ENCODE measurements at regions not wholly inside any gene's neighbourhood (a gene's known extent, or its start where the extent isn't known, plus 50 kb on each side); places are given as distances from the start of the nearest gene placed in this dataset.

DNA sequence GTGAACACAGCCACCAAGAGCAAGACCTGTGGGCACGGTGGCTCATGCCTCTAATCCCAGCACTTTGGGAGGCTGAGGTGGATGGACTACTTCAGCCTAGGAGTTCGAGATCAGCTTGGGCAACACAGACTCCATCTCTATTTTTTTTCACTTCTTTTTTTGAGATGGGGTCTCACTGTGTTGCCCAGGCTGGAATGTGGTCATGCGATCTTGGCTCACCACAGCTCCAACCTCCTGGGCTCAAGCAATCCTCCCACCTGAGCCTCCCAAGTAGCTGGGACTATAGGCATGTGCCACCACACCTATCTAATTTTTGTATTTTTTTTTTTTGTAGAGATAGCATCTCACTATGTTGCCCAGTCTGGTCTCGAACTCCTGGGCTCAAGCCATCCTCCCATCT is 54.4 kb upstream of the SPRED2 start:
- TF ChIP-seq POLR2A (IDR thresholded peaks at IDR 0.05) (no peak), CTCF (IDR thresholded peaks at IDR 0.05) (no peak)
